Ramos (cell line): ENCODE measurements at regions not wholly inside any gene's neighbourhood (a gene's known extent, or its start where the extent isn't known, plus 50 kb on each side); places are given as distances from the start of the nearest gene placed in this dataset.
"Not testable (repeated sequence)": the region's sequence is repeated elsewhere in the genome, so short reads cannot be mapped to it uniquely, and the experiment has no call there.

Source experiments
- in situ Hi-C: fragments of 300-500 bp; cut with MboI; formaldehyde crosslinking; loops from one replicate; pipeline ENCODE4 v1.14.3; 2022; ENCODE audit warnings: low sequenced_read_pairs; ENCODE audit not compliant: unreplicated experiment

DNA sequence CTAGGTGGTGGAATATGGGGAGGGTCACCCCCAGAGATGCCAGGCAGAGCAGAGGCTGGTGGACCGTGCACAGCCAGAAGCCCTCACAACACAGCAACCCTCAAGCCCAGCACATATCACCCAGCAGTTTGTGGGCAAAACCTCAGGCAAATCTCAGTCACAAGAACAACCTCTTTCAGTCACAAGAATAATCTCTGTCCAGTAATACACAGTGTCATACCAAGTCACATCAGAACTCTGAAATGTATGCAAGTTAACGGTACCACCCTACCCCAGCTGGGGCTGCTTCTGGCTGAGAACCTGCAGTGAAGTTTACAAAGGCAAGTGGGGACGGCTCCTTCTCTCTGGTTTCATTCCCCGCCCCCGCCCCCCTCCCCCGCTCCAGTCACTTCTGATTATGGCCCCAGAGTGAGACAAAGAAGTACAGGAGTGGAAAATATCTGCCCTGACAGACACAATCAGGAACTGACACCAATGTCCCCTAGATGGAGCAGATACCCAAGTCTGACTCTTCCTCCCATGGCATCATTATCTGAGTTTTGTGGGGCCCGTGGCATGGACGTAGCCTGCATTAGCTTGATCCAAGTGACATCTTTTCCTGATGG is 480.9 kb upstream of the TMEM132C start:
- in situ Hi-C loops, result no loop called here

- in situ Hi-C loops, result no loop called here
These were observed 479.4 kb upstream of the TMEM132C start for GRCh38 chr12:127787544-127787943.

GRCh38 chr12:127790376-127790775 is 476.6 kb upstream of the TMEM132C start:
- in situ Hi-C loops, result no loop called here

DNA sequence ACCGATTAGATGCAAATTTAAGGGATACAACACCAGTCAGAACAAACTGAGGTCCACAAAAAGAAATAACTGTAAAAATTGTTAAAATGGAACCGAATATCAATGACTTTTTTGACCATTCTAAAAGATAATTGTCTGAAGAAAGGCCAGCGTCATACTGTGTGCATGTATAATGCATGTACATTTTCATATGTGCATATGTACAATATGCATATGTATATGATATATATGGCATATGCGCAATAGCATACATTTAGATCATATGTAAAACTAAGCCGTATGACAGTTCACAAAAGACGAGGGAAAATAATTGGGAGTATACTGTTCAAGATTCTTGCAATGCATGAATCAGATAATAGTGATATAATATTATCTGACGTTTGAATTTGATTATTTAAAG is 475.8 kb upstream of the TMEM132C start:
- in situ Hi-C loops, result no loop called here

DNA sequence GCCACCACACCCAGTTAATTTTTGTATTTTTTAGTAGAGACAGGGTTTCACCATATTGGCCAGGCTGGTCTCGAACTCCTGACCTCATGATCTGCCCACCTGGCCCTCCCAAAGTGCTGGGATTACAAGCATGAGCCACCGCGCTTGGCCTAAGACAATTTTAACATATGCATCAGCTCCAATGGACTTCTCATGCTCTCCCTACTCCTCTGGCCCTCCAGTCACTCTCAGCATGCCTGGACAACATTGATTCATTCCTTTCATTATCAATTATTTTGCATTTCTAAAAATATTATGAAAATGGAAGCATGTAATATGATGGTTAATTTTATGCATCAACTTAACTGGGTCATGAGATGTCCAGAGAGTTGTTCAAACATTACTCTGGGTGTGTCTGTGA is 469.1 kb upstream of the TMEM132C start:
- in situ Hi-C loops, result no loop called here

DNA sequence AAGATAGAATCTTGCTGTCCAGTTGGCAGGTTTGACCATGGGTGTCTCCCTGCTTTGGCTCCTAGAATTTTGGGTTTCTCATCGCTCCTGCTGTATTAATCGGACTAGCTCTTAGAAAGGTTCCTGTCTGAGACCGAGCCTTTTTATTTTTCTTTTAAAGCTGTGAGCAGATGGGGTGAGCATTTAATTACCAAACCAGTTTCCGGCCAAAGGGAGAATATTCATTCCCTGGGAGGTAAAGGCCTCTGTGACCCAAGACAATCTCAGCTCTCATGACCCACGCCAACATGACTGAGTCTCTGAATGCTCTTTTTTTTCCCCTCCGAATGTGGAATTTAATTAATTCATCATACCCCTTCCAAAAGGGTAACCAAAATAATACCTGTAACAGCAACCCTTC is 464.7 kb upstream of the TMEM132C start:
- in situ Hi-C loops, result no loop called here

- in situ Hi-C loops, result no loop called here
These were observed 463.4 kb upstream of the TMEM132C start for GRCh38 chr12:127803545-127803944.

- in situ Hi-C loops, result no loop called here
These were observed 457.7 kb upstream of the TMEM132C start for GRCh38 chr12:127809275-127809674.

DNA sequence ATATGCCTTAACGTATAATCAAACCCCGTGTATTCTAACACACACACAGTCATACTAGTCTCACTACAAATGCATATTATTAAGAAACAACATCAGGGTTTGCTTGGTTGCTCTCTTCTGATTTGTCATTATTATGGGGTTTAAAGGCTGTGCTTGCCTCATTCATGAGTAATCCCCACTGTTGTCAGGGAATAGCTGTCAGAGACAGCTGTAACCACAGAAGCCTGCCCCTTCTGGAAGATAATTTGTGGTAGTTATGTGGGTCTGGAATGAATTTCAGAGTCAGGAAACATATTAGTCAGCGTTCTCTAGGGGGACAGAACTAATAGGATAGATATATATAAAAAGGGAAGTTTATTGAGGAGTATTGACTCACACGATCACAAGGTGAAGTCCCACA is 456.9 kb upstream of the TMEM132C start:
- in situ Hi-C loops, result no loop called here

DNA sequence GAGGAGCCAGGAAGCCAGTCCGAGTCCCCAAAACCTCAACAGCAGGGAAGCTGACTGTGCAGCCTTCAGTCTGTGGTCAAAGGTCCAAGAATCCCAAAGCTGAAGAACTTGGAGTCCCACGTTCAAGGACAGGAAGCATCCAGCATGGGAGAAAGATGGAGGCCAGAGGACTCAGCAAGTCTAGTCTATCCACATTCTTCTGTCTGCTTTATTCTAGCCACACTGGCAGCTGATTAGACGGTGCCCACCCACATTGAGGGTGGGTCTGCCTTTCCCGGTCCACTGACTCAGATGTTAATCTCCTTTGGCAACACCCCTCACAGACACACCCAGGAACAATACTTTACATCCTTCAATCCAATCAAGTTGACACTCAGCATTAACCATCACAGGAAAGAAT is 456.5 kb upstream of the TMEM132C start:
- in situ Hi-C loops, result not testable (repeated sequence)

DNA sequence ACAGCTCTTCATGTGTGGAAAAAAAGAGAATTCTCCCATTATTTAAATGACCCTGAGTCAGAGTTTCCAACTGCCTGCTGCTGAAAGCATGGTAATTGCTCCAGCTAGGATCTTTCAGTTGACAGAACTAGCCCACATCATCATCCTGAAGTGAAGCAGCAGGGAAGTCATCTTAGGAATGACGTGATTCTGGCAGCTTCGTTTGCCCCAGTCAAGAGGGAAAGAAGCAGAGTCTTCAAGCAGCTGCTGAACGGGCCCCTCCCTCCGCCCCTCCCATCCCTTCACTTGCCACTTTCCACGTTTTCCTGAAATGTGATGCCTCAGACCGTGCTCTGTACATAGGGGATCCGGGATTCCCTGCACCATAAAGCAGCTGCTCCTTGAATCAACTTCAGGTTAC is 455.0 kb upstream of the TMEM132C start:
- in situ Hi-C loops, result no loop called here

- in situ Hi-C loops, result no loop called here
These were observed 453.8 kb upstream of the TMEM132C start for GRCh38 chr12:127813147-127813546.

DNA sequence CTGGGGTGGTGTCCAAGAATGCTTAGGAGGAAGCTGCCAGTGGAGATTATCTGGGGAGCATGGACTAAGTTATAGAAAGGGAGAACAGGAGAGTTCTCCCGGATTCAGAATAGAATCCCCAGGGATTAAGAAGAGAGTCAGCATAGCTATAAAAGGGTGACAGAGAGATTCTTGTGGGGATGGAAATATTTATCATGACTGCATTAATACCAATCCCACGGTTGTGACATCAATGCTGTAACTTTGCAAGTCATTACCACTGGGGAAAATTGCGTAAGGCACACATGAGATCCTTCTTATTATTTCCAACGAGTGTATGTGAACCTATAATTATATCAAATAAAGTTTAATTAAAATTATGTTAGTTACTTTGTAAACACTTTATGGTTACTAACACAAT is 447.9 kb upstream of the TMEM132C start:
- in situ Hi-C loops, result no loop called here

GRCh38 chr12:127820271-127820670 is 446.7 kb upstream of the TMEM132C start:
- in situ Hi-C loops, result no loop called here

- in situ Hi-C loops, result no loop called here
These were observed 446.1 kb upstream of the TMEM132C start for GRCh38 chr12:127820846-127821245.

GRCh38 chr12:127822809-127823411 is 444.1 kb upstream of the TMEM132C start:
- in situ Hi-C loops, result no loop called here

DNA sequence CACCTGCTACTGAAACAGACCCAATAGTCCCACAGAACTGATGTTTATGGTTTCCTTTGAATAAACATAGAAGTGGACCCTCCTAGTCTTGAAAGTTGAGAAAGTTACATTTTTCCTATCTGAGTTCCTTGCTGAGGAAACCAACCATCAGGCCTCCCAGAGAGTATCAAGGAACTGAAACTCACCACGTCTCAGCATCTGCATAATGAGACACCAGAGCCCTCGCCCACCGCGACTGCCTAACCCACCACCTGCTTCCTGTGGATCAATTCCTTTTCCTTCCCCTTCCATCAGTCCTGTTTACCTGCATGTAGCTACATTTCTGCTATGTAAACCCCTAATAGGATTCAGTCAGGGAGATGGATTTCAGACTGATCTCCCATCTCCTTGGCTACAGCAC is 443.2 kb upstream of the TMEM132C start:
- in situ Hi-C loops, result no loop called here

GRCh38 chr12:127829281-127830064 is 437.5 kb upstream of the TMEM132C start:
- in situ Hi-C loops, result no loop called here

GRCh38 chr12:127830065-127830460 is 436.9 kb upstream of the TMEM132C start:
- in situ Hi-C loops, result no loop called here

DNA sequence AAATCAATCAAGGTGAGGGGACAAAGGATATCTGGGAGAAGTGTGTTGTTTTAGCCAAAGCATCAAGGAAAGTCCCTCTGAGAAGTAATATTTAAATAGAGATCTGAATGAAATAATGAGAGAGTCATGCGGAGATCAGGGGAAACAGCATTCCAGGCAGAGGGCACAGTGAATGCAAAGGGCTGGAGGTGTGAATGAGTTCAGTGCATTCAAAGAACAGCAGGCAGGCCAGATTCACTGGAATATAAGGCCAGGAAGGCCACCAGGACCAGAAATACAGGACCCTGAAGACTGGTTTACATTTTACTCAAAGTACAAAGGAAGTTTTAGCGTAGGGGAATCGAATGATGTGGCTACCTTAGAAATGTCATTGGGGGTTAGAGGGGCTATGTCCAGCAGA is 436.2 kb upstream of the TMEM132C start:
- in situ Hi-C loops, result no loop called here

- in situ Hi-C loops, result no loop called here
These were observed 434.8 kb upstream of the TMEM132C start for GRCh38 chr12:127832172-127832571.

DNA sequence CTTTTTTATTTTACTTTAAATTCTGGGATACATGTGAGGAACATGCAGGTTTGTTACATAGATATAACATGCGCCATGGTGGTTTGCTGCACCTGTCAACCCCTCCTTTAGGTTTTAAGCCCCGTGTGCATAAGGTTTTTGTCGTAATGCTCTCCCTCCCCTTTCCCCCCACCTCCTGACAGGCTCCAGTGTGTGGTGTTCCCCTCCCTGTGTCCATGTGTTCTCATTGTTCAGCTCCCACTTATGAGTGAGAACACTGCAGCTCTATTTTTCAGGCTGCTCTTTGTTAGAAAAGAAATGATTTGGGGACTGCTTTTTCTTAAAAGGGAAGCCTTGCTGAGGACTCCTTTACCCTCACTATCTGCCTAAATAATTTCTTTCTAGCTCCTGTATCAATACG is 430.2 kb upstream of the TMEM132C start:
- in situ Hi-C loops, result not testable (repeated sequence)
